GM12878 (cell line): ENCODE measurements at regions not wholly inside any gene's neighbourhood (a gene's known extent, or its start where the extent isn't known, plus 50 kb on each side); places are given as distances from the start of the nearest gene placed in this dataset.

Experiments
- ASH2L ChIP-seq: fragments of 300-600, 200-600 bp; sonication (generic); IDR thresholded peaks from 2 replicates; pipeline ENCODE4 v1.6.1; 2017; ENCODE audit warnings: low read depth, mild to moderate bottlenecking, borderline replicate concordance
- ATF7 ChIP-seq: fragments of 450-650 bp; IDR thresholded peaks from 2 replicates; pipeline ENCODE4 v1.6.1; 2016; ENCODE audit warnings: low read depth, mild to moderate bottlenecking
- CEBPZ ChIP-seq: fragments of 150-350 bp; IDR thresholded peaks from 2 replicates; pipeline ENCODE4 v1.6.1; 2016; ENCODE audit warnings: low read depth, low read length
- E2F4 ChIP-seq: IDR thresholded peaks from 2 replicates; pipeline ENCODE4 v1.6.1; 2012; ENCODE audit warnings: low read depth, low read length, improper control_type of control experiment
- GABPA ChIP-seq: IDR thresholded peaks from 2 replicates; pipeline ENCODE4 v1.6.1; 2014; ENCODE audit warnings: antibody characterized with exemption, low read depth, mild to moderate bottlenecking, inconsistent platforms
- HDAC6 ChIP-seq: fragments of 200-600 bp; sonication (generic); IDR thresholded peaks from one replicate; pipeline ENCODE4 v1.8.0; 2017; ENCODE audit warnings: antibody characterized with exemption; ENCODE audit not compliant: unreplicated experiment
- JUNB ChIP-seq: IDR thresholded peaks from 2 replicates; pipeline ENCODE4 v1.6.1; 2016; ENCODE audit warnings: antibody characterized with exemption, mild to moderate bottlenecking
- MEF2B ChIP-seq: fragments of 450-650 bp; IDR thresholded peaks from 2 replicates; pipeline ENCODE4 v1.6.1; 2018; ENCODE audit warnings: mild to moderate bottlenecking, moderate library complexity; ENCODE audit not compliant: partially characterized antibody, poor library complexity, severe bottlenecking
- MLLT1 ChIP-seq: fragments of 450-650 bp; IDR thresholded peaks from 2 replicates; pipeline ENCODE4 v1.6.1; 2016; ENCODE audit warnings: mild to moderate bottlenecking
- NFIC ChIP-seq: IDR thresholded peaks from 2 replicates; pipeline ENCODE4 v1.6.1; 2012; ENCODE audit warnings: low read depth, mild to moderate bottlenecking, inconsistent platforms, low read length, moderate library complexity
- NFYA ChIP-seq: IDR thresholded peaks from 2 replicates; pipeline ENCODE4 v1.6.1; 2011; ENCODE audit warnings: low read depth, mild to moderate bottlenecking, low read length, improper control_type of control experiment, borderline replicate concordance
- SMC3 ChIP-seq: IDR thresholded peaks from 2 replicates; pipeline ENCODE4 v1.6.1; 2011; ENCODE audit warnings: low read length, improper control_type of control experiment, borderline replicate concordance
- STAT1 ChIP-seq: fragments of 450-650 bp; conservative IDR thresholded peaks from 2 replicates; pipeline ENCODE4 v1.6.1; 2014; ENCODE audit warnings: antibody characterized with exemption, mild to moderate bottlenecking
- ZBTB11 ChIP-seq: fragments of 450-650 bp; formaldehyde crosslinking; IDR thresholded peaks from 2 replicates; pipeline ENCODE4 v1.5.0; 2022; ENCODE audit warnings: mild to moderate bottlenecking, missing genetic modification characterization
- ZNF217 ChIP-seq: fragments of 450-650 bp; IDR thresholded peaks from 2 replicates; pipeline ENCODE4 v1.6.1; 2017; ENCODE audit warnings: antibody characterized with exemption, mild to moderate bottlenecking
- ZNF687 ChIP-seq: fragments of 450-650 bp; IDR thresholded peaks from 2 replicates; pipeline ENCODE4 v1.6.1; 2017; ENCODE audit warnings: mild to moderate bottlenecking, moderate library complexity

- TF ChIP-seq CEBPZ: no peak
- no peak for TF ChIP-seq NFIC
- no peak for TF ChIP-seq ZNF217
- no peak for TF ChIP-seq NFYA
- peak; percentile 94 for TF ChIP-seq MEF2B
- peak; percentile 29; the same call in 1 of the 2 replicates for TF ChIP-seq SMC3
- TF ChIP-seq STAT1: no peak
- TF ChIP-seq ASH2L: no peak
- TF ChIP-seq ZBTB11 (CRISPR knock-in tag): no peak
- no peak for TF ChIP-seq HDAC6
- TF ChIP-seq GABPA: no peak
- TF ChIP-seq MLLT1: no peak
- TF ChIP-seq ZNF687: peak; percentile 85
- no peak for TF ChIP-seq E2F4
- 0 out of 2 replicates have a peak, but pooled peaks have one; percentile 12 for TF ChIP-seq ATF7
- no peak; the same call in 1 of the 2 replicates for TF ChIP-seq JUNB
Measured at GRCh38 chr1:25026730-25027450, 96.8 kb upstream of the RUNX3 start (continued).
